ENCODE measurements at regions not wholly inside any gene's neighbourhood (a gene's known extent, or its start where the extent isn't known, plus 50 kb on each side); places are given as distances from the start of the nearest gene placed in this dataset.

GRCh38 chr12:33676866-33677265 lies 237.2 kb upstream of the SYT10 start:
- TF ChIP-seq CTCF (IDR thresholded peaks at IDR 0.05) (no peak), POLR2A (IDR thresholded peaks at IDR 0.05) (no peak)
